ENCODE measurements at regions not wholly inside any gene's neighbourhood (a gene's known extent, or its start where the extent isn't known, plus 50 kb on each side); places are given as distances from the start of the nearest gene placed in this dataset.

GRCh38 chr20:40304119-40304613 lies 384.9 kb downstream of the MAFB start:
- no peak overlapping the region for H3K4me3 Mint-ChIP-seq
- no peak for DNase-seq
- H3K27ac Mint-ChIP-seq = no peak overlapping the region
- H3K9me3 Mint-ChIP-seq = peaks cover 55% of the 10 kb centered on the region
- no peaks in the 10 kb centered on the region for H3K36me3 Mint-ChIP-seq (ENCODE audit: low read depth)
- no peak for TF ChIP-seq CTCF (IDR thresholded peaks at IDR 0.05)
- no peaks in the 10 kb centered on the region; the same call in 1 of the 2 replicates for H3K27me3 Mint-ChIP-seq (ENCODE audit: insufficient read depth)
- no peaks in the 10 kb centered on the region for H3K4me1 Mint-ChIP-seq (ENCODE audit: low read depth)

DNA sequence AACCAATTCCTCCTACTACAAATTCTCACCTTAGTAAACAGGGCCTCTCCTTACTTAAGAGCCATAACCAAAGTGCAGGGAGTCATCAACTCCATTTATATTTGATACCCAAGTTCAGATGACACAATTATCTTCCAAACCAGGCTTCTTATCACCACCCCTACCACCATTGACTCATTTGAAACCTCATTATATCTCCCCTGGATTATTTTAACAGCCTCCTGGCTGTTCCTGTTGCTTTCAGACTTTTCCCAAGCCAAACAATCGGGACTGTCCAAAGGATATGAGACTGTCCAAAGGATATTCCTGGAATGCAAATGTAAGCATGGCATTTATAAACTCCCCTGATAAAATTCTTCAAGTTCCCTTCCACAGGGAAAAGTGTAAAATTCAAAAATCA lies 394.3 kb downstream of the MAFB start:
- no peaks in the 10 kb centered on the region for H3K36me3 Mint-ChIP-seq (ENCODE audit: low read depth)
- H3K27ac Mint-ChIP-seq = no peak overlapping the region
- no peaks in the 10 kb centered on the region; the same call in 1 of the 2 replicates for H3K27me3 Mint-ChIP-seq (ENCODE audit: insufficient read depth)
- H3K4me3 Mint-ChIP-seq = no peak overlapping the region
- no peak for TF ChIP-seq CTCF (IDR thresholded peaks at IDR 0.05)
- DNase-seq = no peak
- peaks cover 37% of the 10 kb centered on the region for H3K9me3 Mint-ChIP-seq
- no peaks in the 10 kb centered on the region for H3K4me1 Mint-ChIP-seq (ENCODE audit: low read depth)

DNA sequence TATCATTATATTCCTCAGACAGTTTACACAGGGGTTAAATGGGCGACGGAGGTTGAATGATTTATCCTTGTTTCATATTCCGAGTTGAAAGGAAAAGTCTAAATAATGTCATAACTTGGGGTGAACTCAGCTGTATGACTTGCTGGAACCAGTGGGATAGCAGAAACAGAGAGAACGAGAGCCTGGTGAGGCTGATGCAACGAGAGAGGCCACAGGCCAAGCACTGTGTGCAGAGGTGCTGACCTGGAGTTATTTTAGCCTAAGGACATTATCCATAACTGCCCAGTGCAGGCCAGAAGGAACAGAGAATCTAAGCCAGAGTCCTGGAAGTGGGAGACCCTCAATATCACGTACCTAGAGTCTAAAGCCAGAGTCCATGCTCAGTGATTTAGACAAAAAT lies 394.9 kb downstream of the MAFB start:
- Mint-ChIP-seq H3K9me3 (peaks cover 38% of the 10 kb centered on the region), H3K27me3 (ENCODE audit: insufficient read depth) (no peaks in the 10 kb centered on the region; the same call in 1 of the 2 replicates), H3K4me1 (ENCODE audit: low read depth) (no peaks in the 10 kb centered on the region), H3K36me3 (ENCODE audit: low read depth) (no peaks in the 10 kb centered on the region), H3K27ac (no peak overlapping the region), H3K4me3 (no peak overlapping the region)
- no peak for TF ChIP-seq CTCF (IDR thresholded peaks at IDR 0.05)
- DNase-seq = no peak

- Mint-ChIP-seq H3K27me3 (ENCODE audit: insufficient read depth) (no peaks in the 10 kb centered on the region; the same call in 1 of the 2 replicates), H3K4me1 (ENCODE audit: low read depth) (no peaks in the 10 kb centered on the region), H3K36me3 (ENCODE audit: low read depth) (no peaks in the 10 kb centered on the region), H3K4me3 (no peak overlapping the region), H3K27ac (no peak overlapping the region), H3K9me3 (peaks cover 42% of the 10 kb centered on the region)
- no peak for TF ChIP-seq CTCF (IDR thresholded peaks at IDR 0.05)
- no peak for DNase-seq
Observed at GRCh38 chr20:40293740-40294139, 395.3 kb downstream of the MAFB start.

- Mint-ChIP-seq H3K4me3 (no peak overlapping the region), H3K9me3 (peaks cover 48% of the 10 kb centered on the region), H3K27ac (no peak overlapping the region), H3K27me3 (ENCODE audit: insufficient read depth) (no peaks in the 10 kb centered on the region; the same call in 1 of the 2 replicates), H3K4me1 (ENCODE audit: low read depth) (no peaks in the 10 kb centered on the region), H3K36me3 (ENCODE audit: low read depth) (no peaks in the 10 kb centered on the region)
- no peak for DNase-seq
- no peak for TF ChIP-seq CTCF (IDR thresholded peaks at IDR 0.05)
Observed at GRCh38 chr20:40291493-40292135, 397.4 kb downstream of the MAFB start.
